ENCODE measurements at regions not wholly inside any gene's neighbourhood (a gene's known extent, or its start where the extent isn't known, plus 50 kb on each side); places are given as distances from the start of the nearest gene placed in this dataset.

- no peak for TF ChIP-seq CTCF (IDR thresholded peaks at IDR 0.05; ENCODE audit: low read length)
- no peak for TF ChIP-seq EZH2 (IDR thresholded peaks at IDR 0.05; ENCODE audit: borderline replicate concordance, low read length)
These were observed 1809.2 kb upstream of the ACO1 start for GRCh38 chr9:30575218-30575617.
